Right lobe of liver (tissue), 6 donors: ENCODE measurements at regions not wholly inside any gene's neighbourhood (a gene's known extent, or its start where the extent isn't known, plus 50 kb on each side); places are given as distances from the start of the nearest gene placed in this dataset.

ENCODE experiments used
- ATAC-seq, 4 donors: fragments of 200-7000 bp; cut with Tn5 transposase; one replicate each; pipeline ENCODE4 v1.9.1; 2020; ENCODE audit warnings: mild to moderate bottlenecking in 4 of 4, moderate library complexity in 4 of 4
- DNase-seq, 3 donors: peaks; one replicate each; pipeline ENCODE4 v3.0.0-alpha.2; 2020
- H3K27ac ChIP-seq, 3 donors: fragments of 200-600 bp; one replicate each; pipeline ENCODE4 v1.8.0; 2022
- H3K27me3 ChIP-seq, 2 donors: fragments of 200-600 bp; one replicate each; pipeline ENCODE4 v1.8.0; 2022
- H3K36me3 ChIP-seq, 4 donors: fragments of 200-600 bp; sonication (generic) in 1 of 4; one replicate each; pipeline versions ENCODE4 v1.5.1 to v1.8.0; 2017 to 2022; ENCODE audit warnings: control low read depth in 1 of 4
- H3K4me1 ChIP-seq, 4 donors: fragments of 200-600 bp; sonication (generic) in 1 of 4; one replicate each; pipeline versions ENCODE4 v1.5.1 to v1.8.0; 2017 to 2022; ENCODE audit warnings: control low read depth in 1 of 4
- H3K4me3 ChIP-seq, 3 donors: fragments of 200-600 bp; one replicate each; pipeline ENCODE4 v1.8.0; 2022
- H3K9me3 ChIP-seq, 4 donors: fragments of 200-600 bp; sonication (generic) in 1 of 4; one replicate each; pipeline versions ENCODE4 v1.5.1 to v1.8.0; 2017 to 2022; ENCODE audit warnings: control low read depth in 1 of 4
- POLR2A ChIP-seq: fragments of 450-650 bp; IDR thresholded peaks from one replicate; pipeline ENCODE4 v1.6.1; 2017; ENCODE audit warnings: antibody characterized with exemption, mild to moderate bottlenecking
- WGBS: methylation state at CpG from one replicate; pipeline ENCODE4 v1.1.6; 2018; ENCODE audit warnings: low coverage, low lambda C conversion rate; ENCODE audit not compliant: insufficient coverage; ENCODE audit errors: missing lambda C conversion rate; 5-methylcytosine and 5-hydroxymethylcytosine counted together
- intact Hi-C, 2 donors: fragments of 100-400 bp; cut with DNase I; formaldehyde crosslinking; loops; one replicate each; pipeline versions ENCODE4 v1.11.2 to v1.14.1; 2022
- TF ChIP-seq, protein P1 (sequence below), 4 donors: fragments of 200-600 bp in 3 of 4; fragments of 450-650 bp in 1 of 4; IDR thresholded peaks; one replicate each; pipeline versions ENCODE4 v1.5.1 to v1.8.0; 2016 to 2022; ENCODE audit warnings: antibody characterized with exemption in 4 of 4, mild to moderate bottlenecking in 2 of 4
- donor health status: DM: no; HTN: yes; CAD: no.
- donor health status: DM: no; HTN: no; CAD: no.
- donor health status: DM: no; HTN: no; CAD: no.
- donor health status: DM: no; HTN: yes; CAD: no.
- donor health status: DM: no; HTN: yes; CAD: no.

DNA sequence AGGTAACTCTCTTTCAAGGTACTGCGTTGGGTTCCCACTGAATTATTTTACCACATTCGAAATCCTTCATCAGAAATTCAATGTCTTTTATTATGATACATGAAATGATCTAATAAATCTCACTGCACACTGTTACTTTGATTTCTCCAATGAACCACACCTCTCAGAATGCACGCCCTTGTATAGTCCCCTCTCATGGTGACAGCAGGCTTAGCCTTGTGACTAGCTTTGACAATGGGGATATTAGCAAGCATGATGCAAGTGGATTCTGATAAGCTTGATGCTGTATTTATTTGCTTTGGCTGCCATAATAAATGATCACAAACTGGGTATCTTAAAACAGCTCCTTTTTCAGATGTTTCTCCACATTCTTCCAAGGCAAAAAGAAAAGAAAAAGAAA is 100.4 kb upstream of the ETV6 start:
- WGBS: 70% methylated on average over 3 of the region's 3 CpGs
- Histone ChIP-seq H3K27me3 (no peaks in the 10 kb centered on the region), H3K27ac (no peak overlapping the region), H3K4me3 (no peak overlapping the region), H3K36me3 (no peaks in the 10 kb centered on the region), H3K4me1 (no peaks in the 10 kb centered on the region), H3K9me3 (no peaks in the 10 kb centered on the region)
- TF ChIP-seq, protein P1, sequence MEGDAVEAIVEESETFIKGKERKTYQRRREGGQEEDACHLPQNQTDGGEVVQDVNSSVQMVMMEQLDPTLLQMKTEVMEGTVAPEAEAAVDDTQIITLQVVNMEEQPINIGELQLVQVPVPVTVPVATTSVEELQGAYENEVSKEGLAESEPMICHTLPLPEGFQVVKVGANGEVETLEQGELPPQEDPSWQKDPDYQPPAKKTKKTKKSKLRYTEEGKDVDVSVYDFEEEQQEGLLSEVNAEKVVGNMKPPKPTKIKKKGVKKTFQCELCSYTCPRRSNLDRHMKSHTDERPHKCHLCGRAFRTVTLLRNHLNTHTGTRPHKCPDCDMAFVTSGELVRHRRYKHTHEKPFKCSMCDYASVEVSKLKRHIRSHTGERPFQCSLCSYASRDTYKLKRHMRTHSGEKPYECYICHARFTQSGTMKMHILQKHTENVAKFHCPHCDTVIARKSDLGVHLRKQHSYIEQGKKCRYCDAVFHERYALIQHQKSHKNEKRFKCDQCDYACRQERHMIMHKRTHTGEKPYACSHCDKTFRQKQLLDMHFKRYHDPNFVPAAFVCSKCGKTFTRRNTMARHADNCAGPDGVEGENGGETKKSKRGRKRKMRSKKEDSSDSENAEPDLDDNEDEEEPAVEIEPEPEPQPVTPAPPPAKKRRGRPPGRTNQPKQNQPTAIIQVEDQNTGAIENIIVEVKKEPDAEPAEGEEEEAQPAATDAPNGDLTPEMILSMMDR (IDR thresholded peaks at IDR 0.05): no peak
- TF ChIP-seq POLR2A: no peak
- intact Hi-C loops: no loop called here
- ATAC-seq: no peak
- DNase-seq: no peak

DNA sequence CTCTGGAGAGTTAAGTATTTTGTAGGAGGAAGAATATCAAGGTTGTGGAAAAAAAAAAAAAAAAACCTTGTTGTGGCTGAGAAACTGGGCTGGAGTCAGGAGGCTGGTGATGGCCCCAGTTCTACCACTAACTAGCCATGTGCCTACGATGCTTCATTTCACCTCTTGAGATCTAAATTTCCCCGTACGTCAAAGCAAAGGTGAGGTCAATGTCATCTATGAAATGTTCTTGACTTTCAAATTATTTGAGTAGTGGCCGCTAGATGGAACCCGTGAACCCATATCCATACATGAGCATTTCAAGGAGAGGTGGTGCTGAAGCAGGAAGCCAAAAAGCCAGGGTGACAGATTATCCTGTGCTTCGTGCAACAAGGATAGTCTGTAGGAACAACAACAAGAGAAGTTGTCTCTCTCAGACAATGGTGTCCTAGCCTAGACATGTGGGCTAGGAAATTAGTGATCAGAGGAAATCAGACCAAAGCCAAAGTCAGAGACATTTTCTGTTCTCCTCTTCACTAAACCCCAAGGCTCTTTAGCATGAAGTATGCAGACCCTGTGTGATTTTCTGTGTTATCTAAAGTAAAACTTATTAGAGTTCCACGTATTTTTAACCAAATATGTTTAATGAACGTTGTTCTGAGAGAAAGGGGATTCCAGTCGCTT is 95.5 kb upstream of the ETV6 start:
- Histone ChIP-seq H3K9me3 (no peaks in the 10 kb centered on the region), H3K4me3 (no peak overlapping the region), H3K27ac (no peak overlapping the region), H3K36me3 (no peaks in the 10 kb centered on the region), H3K4me1 (no peaks in the 10 kb centered on the region), H3K27me3 (no peaks in the 10 kb centered on the region)
- 16% methylated on average over 9 of the region's 9 CpGs for WGBS
- TF ChIP-seq POLR2A: no peak
- TF ChIP-seq, protein P1 (IDR thresholded peaks at IDR 0.05): peak; percentile 52 to 56 (median 54)
- peak; percentile 85 to 86 (median 86) for ATAC-seq
- no peak for DNase-seq
- intact Hi-C loops: no loop called here

DNA sequence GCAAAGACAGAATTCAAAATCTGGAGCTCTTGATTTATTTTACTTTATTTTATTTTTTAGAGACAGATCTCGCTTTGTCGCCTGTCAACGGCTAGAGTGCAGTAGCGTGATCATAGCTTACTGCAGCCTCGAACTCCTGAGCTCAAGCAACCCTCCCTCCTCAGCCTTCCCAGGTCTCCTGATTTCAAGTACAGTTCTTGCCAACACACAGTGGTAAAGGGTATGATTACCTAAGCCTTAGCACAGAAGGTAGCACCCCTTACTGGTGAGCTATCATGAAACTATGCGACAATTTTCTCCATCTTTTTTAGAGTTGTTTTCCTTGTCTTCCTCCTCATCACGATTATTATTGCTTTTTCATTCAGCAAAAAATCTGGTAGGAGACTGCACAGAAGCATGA is 94.3 kb upstream of the ETV6 start:
- no peak for ATAC-seq
- Histone ChIP-seq H3K27me3 (no peaks in the 10 kb centered on the region), H3K4me1 (no peaks in the 10 kb centered on the region), H3K36me3 (no peaks in the 10 kb centered on the region), H3K4me3 (no peak overlapping the region), H3K9me3 (no peaks in the 10 kb centered on the region), H3K27ac (no peak overlapping the region)
- no peak for DNase-seq
- intact Hi-C loops: no loop called here
- no peak for TF ChIP-seq POLR2A
- TF ChIP-seq, protein P1 (IDR thresholded peaks at IDR 0.05): no peak
- 72% methylated on average over 7 of the region's 7 CpGs for WGBS

DNA sequence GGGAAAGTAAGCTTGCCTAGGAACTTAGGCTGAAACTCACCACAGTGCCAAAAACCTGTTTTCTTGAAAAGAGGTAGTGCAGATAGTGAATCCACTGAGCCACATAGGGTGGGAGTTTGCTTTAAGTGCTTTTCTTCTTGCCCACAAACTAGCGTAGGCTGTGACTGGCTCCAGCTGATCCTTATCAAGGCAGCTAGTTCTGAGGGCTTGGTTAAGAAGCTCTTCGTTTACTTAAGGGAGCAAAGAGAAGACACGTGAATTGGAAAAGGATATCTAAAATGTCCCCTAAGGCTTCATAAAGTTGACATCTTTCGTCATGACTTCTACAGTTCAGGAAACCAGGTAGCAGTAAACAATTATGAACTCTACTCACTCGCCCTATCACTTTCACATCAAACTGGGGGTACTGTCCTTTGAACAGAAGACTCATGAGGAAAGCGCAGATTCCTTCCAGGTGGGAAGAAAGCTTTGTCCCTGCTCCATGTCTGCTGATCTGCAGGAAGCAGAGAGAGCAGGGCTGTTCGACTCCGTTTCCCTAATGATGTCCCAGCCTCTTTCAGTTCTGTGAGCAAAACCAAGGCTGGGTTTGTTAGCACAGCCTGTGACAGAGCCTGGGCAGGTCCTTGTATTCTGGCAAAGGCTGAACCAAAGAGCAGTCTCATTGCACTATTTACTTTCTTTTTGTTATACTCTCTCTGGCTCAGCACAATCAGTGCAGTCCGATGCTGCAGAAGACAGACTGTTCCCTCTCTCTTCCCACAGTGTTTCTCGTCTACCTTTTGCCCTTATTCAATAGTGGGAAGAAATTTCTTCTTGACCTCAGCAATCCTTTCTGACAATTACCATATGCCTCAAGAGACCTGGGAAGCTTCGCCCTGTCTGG is 93.5 kb upstream of the ETV6 start:
- TF ChIP-seq, protein P1 (IDR thresholded peaks at IDR 0.05): no peak
- TF ChIP-seq POLR2A: no peak
- no peak for DNase-seq
- intact Hi-C loops: no loop called here
- Histone ChIP-seq H3K4me3 (no peak overlapping the region), H3K27ac (no peak overlapping the region), H3K4me1 (no peaks in the 10 kb centered on the region), H3K27me3 (no peaks in the 10 kb centered on the region), H3K9me3 (no peaks in the 10 kb centered on the region), H3K36me3 (no peaks in the 10 kb centered on the region)
- peak; percentile 63 to 85 (median 82) for ATAC-seq
- 46% methylated on average over 10 of the region's 11 CpGs for WGBS
